ENCODE measurements at regions not wholly inside any gene's neighbourhood (a gene's known extent, or its start where the extent isn't known, plus 50 kb on each side); places are given as distances from the start of the nearest gene placed in this dataset.

- no peak for DNase-seq (ENCODE audit: low read depth in 2 of 2)
These were observed 135.9 kb downstream of the GPAM start for GRCh38 chr10:112047674-112048073.

GRCh38 chr10:112052166-112052565 lies 131.4 kb downstream of the GPAM start:
- no peak for DNase-seq (ENCODE audit: low read depth in 2 of 2)

GRCh38 chr10:112053895-112054294 lies 129.7 kb downstream of the GPAM start:
- no peak for DNase-seq (ENCODE audit: low read depth in 2 of 2)

GRCh38 chr10:112054516-112054915 lies 129.0 kb downstream of the GPAM start:
- DNase-seq (ENCODE audit: low read depth in 2 of 2), result no peak

GRCh38 chr10:112057072-112057471 lies 126.5 kb downstream of the GPAM start:
- no peak for DNase-seq (ENCODE audit: low read depth in 2 of 2)

- no peak for DNase-seq (ENCODE audit: low read depth in 2 of 2)
These were observed 124.3 kb downstream of the GPAM start for GRCh38 chr10:112059220-112059619.

GRCh38 chr10:112071596-112072133 lies 111.9 kb downstream of the GPAM start:
- DNase-seq (ENCODE audit: low read depth in 2 of 2), result no peak

GRCh38 chr10:112078003-112078402 lies 105.6 kb downstream of the GPAM start:
- no peak for DNase-seq (ENCODE audit: low read depth in 2 of 2)

- no peak for DNase-seq (ENCODE audit: low read depth in 2 of 2)
These were observed 103.3 kb downstream of the GPAM start for GRCh38 chr10:112080231-112080630.

- DNase-seq (ENCODE audit: low read depth in 2 of 2), result no peak
These were observed 101.4 kb downstream of the GPAM start for GRCh38 chr10:112082120-112082519.

- no peak for DNase-seq (ENCODE audit: low read depth in 2 of 2)
These were observed 100.1 kb downstream of the GPAM start for GRCh38 chr10:112083472-112083871.

GRCh38 chr10:112087953-112088456 lies 95.6 kb downstream of the GPAM start:
- DNase-seq (ENCODE audit: low read depth in 2 of 2), result no peak

- no peak for DNase-seq (ENCODE audit: low read depth in 2 of 2)
These were observed 91.9 kb downstream of the GPAM start for GRCh38 chr10:112091703-112092102.

- no peak for DNase-seq (ENCODE audit: low read depth in 2 of 2)
These were observed 91.0 kb downstream of the GPAM start for GRCh38 chr10:112092519-112092918.

GRCh38 chr10:112094984-112095383 lies 88.6 kb downstream of the GPAM start:
- no peak for DNase-seq (ENCODE audit: low read depth in 2 of 2)

GRCh38 chr10:112095731-112096130 lies 87.8 kb downstream of the GPAM start:
- no peak for DNase-seq (ENCODE audit: low read depth in 2 of 2)

- no peak for DNase-seq (ENCODE audit: low read depth in 2 of 2)
These were observed 84.9 kb downstream of the GPAM start for GRCh38 chr10:112098682-112099081.

Measured in activated CD8-positive, alpha-beta memory T cell treated with anti-CD3 and anti-CD28 coated beads for 4 hours (primary cell).